GM13977 (cell line): ENCODE measurements at regions not wholly inside any gene's neighbourhood (a gene's known extent, or its start where the extent isn't known, plus 50 kb on each side); places are given as distances from the start of the nearest gene placed in this dataset.

ENCODE experiments used
- DNase-seq: peaks from one replicate; pipeline ENCODE4 v3.0.0; 2012; ENCODE audit warnings: low spot score
- CTCF ChIP-seq: IDR thresholded peaks from 2 replicates; pipeline ENCODE4 v1.5.1; 2012; ENCODE audit warnings: mild to moderate bottlenecking, control low read depth; ENCODE audit not compliant: insufficient read depth; ENCODE audit errors: extremely low read depth, missing control alignments
- in situ Hi-C: fragments of 300-500 bp; cut with MboI; formaldehyde crosslinking; loops from one replicate; pipeline ENCODE4 v1.12.0; 2022; ENCODE audit warnings: low sequenced_read_pairs, low pct_unique_long_range_greater_than_20kb, mixed read lengths, inconsistent platforms; ENCODE audit not compliant: unreplicated experiment

GRCh38 chr3:144516026-144516425 lies 544.4 kb downstream of the DIPK2A start:
- in situ Hi-C loops: no loop called here
- no peak for DNase-seq

DNA sequence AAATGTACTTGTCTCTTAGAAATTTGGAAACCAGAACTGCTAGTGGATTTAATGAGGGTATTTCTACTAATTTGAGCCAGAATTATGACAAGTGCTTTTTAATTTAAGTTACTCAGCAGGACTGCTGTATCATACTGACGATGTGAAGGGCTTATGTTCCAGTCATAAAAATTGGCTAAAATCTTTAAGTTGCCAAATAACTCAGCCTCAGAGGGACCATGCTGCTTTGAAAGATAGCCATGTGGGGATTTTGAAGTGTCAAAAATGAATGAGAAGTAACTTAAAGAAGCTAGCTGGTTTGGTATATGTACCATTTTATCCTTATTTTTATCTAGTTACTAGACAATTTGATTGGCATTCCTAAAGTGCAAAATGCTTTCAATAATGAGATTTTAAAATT lies 545.0 kb downstream of the DIPK2A start:
- DNase-seq: no peak
- TF ChIP-seq CTCF: no peak
- in situ Hi-C loops: no loop called here

More at GRCh38 chr3:144516026-144516425, 544.4 kb downstream of the DIPK2A start:
- TF ChIP-seq CTCF: no peak

- TF ChIP-seq CTCF: no peak
- in situ Hi-C loops: no loop called here
- DNase-seq: no peak
Observed at GRCh38 chr3:144521131-144521530, 549.5 kb downstream of the DIPK2A start.

- in situ Hi-C loops: no loop called here
- no peak for DNase-seq
- TF ChIP-seq CTCF: no peak
Observed at GRCh38 chr3:144522456-144522855, 550.8 kb downstream of the DIPK2A start.

GRCh38 chr3:144523396-144523795 lies 551.8 kb downstream of the DIPK2A start:
- no peak for DNase-seq
- no peak for TF ChIP-seq CTCF
- in situ Hi-C loops: no loop called here

DNA sequence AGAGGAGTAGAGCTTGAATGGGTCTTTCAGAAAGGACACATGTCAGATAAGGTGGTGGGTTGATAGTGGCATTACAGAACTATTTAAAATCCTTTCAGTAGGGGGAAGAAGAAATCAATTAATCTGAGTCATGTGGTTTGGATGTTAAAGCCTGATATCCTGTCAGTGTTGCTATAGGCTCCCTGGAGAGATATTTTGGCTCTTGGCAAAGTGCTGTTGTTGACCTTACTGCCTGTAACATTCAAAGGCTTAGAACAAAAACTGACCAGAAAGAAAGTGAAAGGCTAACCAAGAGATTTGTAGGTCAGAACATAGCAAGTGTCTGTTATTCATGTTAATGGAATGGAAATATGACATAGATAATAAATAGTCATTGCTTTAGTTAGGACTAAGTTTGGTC lies 552.9 kb downstream of the DIPK2A start:
- no peak for DNase-seq
- in situ Hi-C loops: no loop called here
- TF ChIP-seq CTCF: no peak

DNA sequence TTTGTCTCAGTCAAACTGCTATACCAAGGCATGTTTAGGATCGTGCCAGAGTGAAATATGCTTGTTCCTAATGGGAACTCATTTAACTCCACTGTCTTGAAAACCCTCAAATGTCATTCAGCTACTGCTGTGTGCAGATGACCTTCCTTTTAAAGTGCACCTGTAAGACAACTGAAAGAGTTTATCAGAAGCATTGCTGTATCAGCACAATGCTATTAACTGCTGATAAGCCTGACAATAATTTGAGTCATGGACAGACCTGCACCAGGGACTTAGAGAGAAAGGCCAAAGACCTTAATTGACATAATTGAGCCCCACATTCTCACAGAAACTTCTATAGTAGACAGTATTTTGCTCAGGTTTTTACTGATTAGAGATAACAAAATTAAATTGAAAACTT lies 557.9 kb downstream of the DIPK2A start:
- in situ Hi-C loops: no loop called here
- no peak for DNase-seq
- no peak for TF ChIP-seq CTCF
